Endothelial cell of umbilical vein (primary cell): ENCODE measurements at regions not wholly inside any gene's neighbourhood (a gene's known extent, or its start where the extent isn't known, plus 50 kb on each side); places are given as distances from the start of the nearest gene placed in this dataset.

ENCODE experiments used
- BruUV-seq: library from RNA; stranded (reverse); fragments of 400-500 nt; replicated peaks from 2 replicates; lab custom pipeline; 2021; lab: Mats Ljungman, UMichigan
- CTCF ChIA-PET: fragments of 300-600, 350-600 bp; sonication (Branson Sonifier 250); formaldehyde crosslinking; loops from one replicate; lab custom pipeline; 2021; ENCODE audit warnings: antibody characterized with exemption, inconsistent platforms; lab: Charles Lee
- POLR2A ChIA-PET: fragments of 300-600, 350-600 bp; sonication (Branson Sonifier 250); formaldehyde crosslinking; loops from one replicate; lab custom pipeline; 2021; ENCODE audit warnings: antibody characterized with exemption, inconsistent platforms; lab: Charles Lee
- DNase-seq: peaks from one replicate; pipeline ENCODE4 v3.0.0-alpha.2; 2011; ENCODE audit warnings: low read depth, low spot score
- FAIRE-seq: peaks from 2 replicates; lab custom pipeline; 2011; peaks lifted over from hg19 to GRCh38; lab: Jason Lieb, UNC
- H2AFZ ChIP-seq: 2 replicates; pipeline ENCODE4 v1.6.0; 2012; ENCODE audit warnings: low read depth, low read length, control low read depth, inconsistent platforms
- H3K27ac ChIP-seq: 2 replicates; pipeline ENCODE4 v1.5.1; 2011; ENCODE audit warnings: low read depth, mild to moderate bottlenecking, control low read depth, low read length, moderate library complexity; ENCODE audit not compliant: insufficient read depth
- H3K27me3 ChIP-seq, 2 experiments: 2 replicates each; pipeline versions ENCODE4 v1.6.0 to v1.6.1; 2011; ENCODE audit warnings: low read length in 2 of 2, mixed read lengths in 1 of 2; ENCODE audit not compliant: control insufficient read depth in 2 of 2, insufficient read depth in 2 of 2
- H3K36me3 ChIP-seq, 2 experiments: 2 replicates in 1 of 2; 3 replicates in 1 of 2; pipeline ENCODE4 v1.5.1; 2011; ENCODE audit warnings: low read length in 2 of 2, mild to moderate bottlenecking in 1 of 2, moderate library complexity in 1 of 2; ENCODE audit not compliant: control insufficient read depth in 2 of 2, insufficient read depth in 2 of 2; ENCODE audit errors: extremely low read depth in 1 of 2
- H3K4me1 ChIP-seq: 3 replicates; pipeline ENCODE4 v1.5.1; 2011; ENCODE audit warnings: mild to moderate bottlenecking, low read length; ENCODE audit not compliant: control insufficient read depth, insufficient read depth; ENCODE audit errors: extremely low read depth
- H3K4me2 ChIP-seq: 2 replicates; pipeline ENCODE4 v1.6.1; 2011; ENCODE audit warnings: low read length, control low read depth, mixed read lengths; ENCODE audit not compliant: insufficient read depth
- H3K4me3 ChIP-seq, 3 experiments: fragments of 200-600 bp in 1 of 3; sonication (generic), shearing (Covaris generic) in 1 of 3; replicated peaks in 1 of 3; 2 replicates each; pipeline ENCODE4 v1.5.1; 2011 to 2016; ENCODE audit warnings: control low read depth in 3 of 3, low read length in 3 of 3, mild to moderate bottlenecking in 2 of 3, inconsistent platforms in 1 of 3, low read depth in 1 of 3, moderate library complexity in 1 of 3; ENCODE audit not compliant: insufficient read depth in 1 of 3
- H3K79me2 ChIP-seq: 2 replicates; pipeline ENCODE4 v1.6.0; 2012; ENCODE audit warnings: low read length, inconsistent platforms; ENCODE audit not compliant: control insufficient read depth, insufficient read depth
- H3K9ac ChIP-seq: replicated peaks from 2 replicates; pipeline ENCODE3; 2011; ENCODE audit warnings: low read length, control low read depth; ENCODE audit not compliant: insufficient read depth; ENCODE audit errors: extremely low read depth
- H3K9me1 ChIP-seq: replicated peaks from 3 replicates; pipeline ENCODE4 v1.6.0; 2011; ENCODE audit warnings: mild to moderate bottlenecking, low read length; ENCODE audit not compliant: control insufficient read depth, insufficient read depth; ENCODE audit errors: extremely low read depth
- H3K9me3 ChIP-seq: replicated peaks from 2 replicates; pipeline ENCODE4 v1.5.1; 2012; ENCODE audit warnings: low read length, inconsistent platforms; ENCODE audit not compliant: control insufficient read depth, insufficient read depth
- H4K20me1 ChIP-seq: replicated peaks from 2 replicates; pipeline ENCODE3; 2011; ENCODE audit warnings: mild to moderate bottlenecking, low read length; ENCODE audit not compliant: control insufficient read depth, insufficient read depth; ENCODE audit errors: extremely low read depth
- EZH2 ChIP-seq: IDR thresholded peaks from 2 replicates; pipeline ENCODE4 v1.6.1; 2012; ENCODE audit warnings: borderline replicate concordance, low read depth, mild to moderate bottlenecking, moderate library complexity, low read length, inconsistent platforms; ENCODE audit not compliant: severe bottlenecking
- GATA2 ChIP-seq: IDR thresholded peaks from 2 replicates; pipeline ENCODE4 v1.7.0; 2011; ENCODE audit warnings: low read depth, mild to moderate bottlenecking, moderate library complexity, mixed read lengths, low read length; ENCODE audit not compliant: insufficient read length, insufficient read depth
- POLR2A ChIP-seq: IDR thresholded peaks from 2 replicates; pipeline ENCODE4 v1.6.1; 2012; ENCODE audit warnings: low read depth, mild to moderate bottlenecking, control low read depth, low read length
- POLR2AphosphoS5 ChIP-seq: IDR thresholded peaks from 2 replicates; pipeline ENCODE4 v1.6.1; 2012; ENCODE audit warnings: low read depth, mild to moderate bottlenecking, control low read depth, low read length, moderate library complexity; ENCODE audit not compliant: insufficient read depth
- dilution Hi-C: fragments of 300-500 bp; cut with MboI; formaldehyde crosslinking; loops from one replicate; pipeline ENCODE4 v1.15.0; 2019; ENCODE audit warnings: low sequenced_read_pairs; ENCODE audit not compliant: extremely low pct_ligation_motif_present
- intact Hi-C: fragments of 100-400 bp; cut with micrococcal nuclease; formaldehyde crosslinking; loops from one replicate; pipeline ENCODE4 v1.10.0; 2022

GRCh38 chr1:59107516-59107915 lies 189.4 kb upstream of the FGGY start:
- POLR2A ChIA-PET = interaction anchor here (0.7 kb wide), 1 partner anchor 395 kb away, joined by 6 read pairs; no protein-coding TSS in a partner anchor
- Histone ChIP-seq H3K27me3 (no peaks in the 10 kb centered on the region), H3K9ac (no peak overlapping the region), H3K4me3 (no peak overlapping the region), H3K79me2 (no peaks in the 10 kb centered on the region), H3K4me1 (no peaks in the 10 kb centered on the region), H3K36me3 (no peaks in the 10 kb centered on the region), H4K20me1 (no peaks in the 10 kb centered on the region), H3K9me1 (no peaks in the 10 kb centered on the region), H2AFZ (no peak overlapping the region), H3K4me2 (no peak overlapping the region), H3K9me3 (no peaks in the 10 kb centered on the region), H3K27ac (no peak overlapping the region)
- FAIRE-seq (no peak), DNase-seq (no peak)
- intact Hi-C loops (no loop called here), dilution Hi-C loops (no loop called here)
- CTCF ChIA-PET = interaction anchor here (1.0 kb wide), 1 partner anchor 24 kb away, joined by 3 read pairs; no protein-coding TSS in a partner anchor
- no TSS peak for BruUV-seq
- TF ChIP-seq GATA2 (no peak), EZH2 (no peak), POLR2AphosphoS5 (no peak)

- H3K4me1 ChIP-seq = no peaks in the 10 kb centered on the region
- H3K9me1 ChIP-seq = no peaks in the 10 kb centered on the region
- TF ChIP-seq POLR2AphosphoS5 (no peak), GATA2 (no peak), EZH2 (no peak), POLR2A (no peak)
- H3K9ac ChIP-seq = no peak overlapping the region
- H3K4me2 ChIP-seq = no peak overlapping the region
- FAIRE-seq (no peak), DNase-seq (no peak)
- H3K79me2 ChIP-seq = no peaks in the 10 kb centered on the region
- ChIA-PET CTCF (interaction anchor here (0.7 to 1.6 kb wide), 2 partner anchors 31 to 133 kb away, joined by 4 to 5 read pairs; no protein-coding TSS in a partner anchor), POLR2A (no interaction called here)
- no peaks in the 10 kb centered on the region for H3K9me3 ChIP-seq
- H3K4me3 ChIP-seq = no peak overlapping the region
- dilution Hi-C loops = no loop called here
- H3K27me3 ChIP-seq = no peaks in the 10 kb centered on the region
- no TSS peak for BruUV-seq
- H2AFZ ChIP-seq = no peak overlapping the region
- no peaks in the 10 kb centered on the region for H3K36me3 ChIP-seq
- H4K20me1 ChIP-seq = no peaks in the 10 kb centered on the region
- H3K27ac ChIP-seq = no peak overlapping the region
- intact Hi-C loops = no loop called here
These were observed 189.0 kb upstream of the FGGY start for GRCh38 chr1:59107916-59108315.
